ENCODE measurements at regions not wholly inside any gene's neighbourhood (a gene's known extent, or its start where the extent isn't known, plus 50 kb on each side); places are given as distances from the start of the nearest gene placed in this dataset.

GRCh38 chr2:114056294-114057143 is 166.6 kb downstream of the ACTR3 start:
- intact Hi-C loops (cut with DNase I; ENCODE audit: low total_unique reads) = no loop called here
- no peak for DNase-seq (ENCODE audit: low spot score in 2 of 2)
- WGBS, 2 donors = 82 to 85% methylated on average over 6 of the region's 6 CpGs
- TF ChIP-seq, protein P1, sequence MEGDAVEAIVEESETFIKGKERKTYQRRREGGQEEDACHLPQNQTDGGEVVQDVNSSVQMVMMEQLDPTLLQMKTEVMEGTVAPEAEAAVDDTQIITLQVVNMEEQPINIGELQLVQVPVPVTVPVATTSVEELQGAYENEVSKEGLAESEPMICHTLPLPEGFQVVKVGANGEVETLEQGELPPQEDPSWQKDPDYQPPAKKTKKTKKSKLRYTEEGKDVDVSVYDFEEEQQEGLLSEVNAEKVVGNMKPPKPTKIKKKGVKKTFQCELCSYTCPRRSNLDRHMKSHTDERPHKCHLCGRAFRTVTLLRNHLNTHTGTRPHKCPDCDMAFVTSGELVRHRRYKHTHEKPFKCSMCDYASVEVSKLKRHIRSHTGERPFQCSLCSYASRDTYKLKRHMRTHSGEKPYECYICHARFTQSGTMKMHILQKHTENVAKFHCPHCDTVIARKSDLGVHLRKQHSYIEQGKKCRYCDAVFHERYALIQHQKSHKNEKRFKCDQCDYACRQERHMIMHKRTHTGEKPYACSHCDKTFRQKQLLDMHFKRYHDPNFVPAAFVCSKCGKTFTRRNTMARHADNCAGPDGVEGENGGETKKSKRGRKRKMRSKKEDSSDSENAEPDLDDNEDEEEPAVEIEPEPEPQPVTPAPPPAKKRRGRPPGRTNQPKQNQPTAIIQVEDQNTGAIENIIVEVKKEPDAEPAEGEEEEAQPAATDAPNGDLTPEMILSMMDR (IDR thresholded peaks at IDR 0.05) = no peak
- TF ChIP-seq POLR2A (IDR thresholded peaks at IDR 0.05) = no peak
- H3K4me3 ChIP-seq (ENCODE audit: low read depth, poor library complexity, severe bottlenecking) = no peak overlapping the region

DNA sequence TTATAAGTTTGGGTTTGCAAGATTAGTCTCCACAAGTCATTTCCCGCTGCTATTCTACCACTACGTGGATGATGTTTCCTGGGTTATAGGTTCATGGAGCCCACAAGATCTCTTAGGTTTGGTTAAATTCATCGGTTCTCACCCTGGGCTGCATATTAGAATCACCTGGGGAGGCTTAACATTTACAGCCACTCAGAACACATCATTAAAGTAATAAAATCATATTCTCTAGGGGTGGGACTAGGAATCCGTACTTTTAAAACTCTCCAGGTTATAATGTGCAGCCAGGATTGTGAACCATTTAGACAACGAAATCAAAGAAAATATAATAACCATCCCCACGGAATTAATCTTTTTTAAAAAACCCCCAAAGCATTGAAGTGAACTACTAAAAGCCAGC is 167.7 kb downstream of the ACTR3 start:
- WGBS, 2 donors = 82 to 84% methylated on average over 6 of the region's 6 CpGs
- TF ChIP-seq, protein P1 (IDR thresholded peaks at IDR 0.05) = no peak

GRCh38 chr2:114061566-114062098 is 171.7 kb downstream of the ACTR3 start:
- H3K4me3 ChIP-seq (ENCODE audit: low read depth, poor library complexity, severe bottlenecking) = no peak overlapping the region
- TF ChIP-seq, protein P1 (IDR thresholded peaks at IDR 0.05) = no peak
- no peak for TF ChIP-seq POLR2A (IDR thresholded peaks at IDR 0.05)
- intact Hi-C loops (cut with DNase I; ENCODE audit: low total_unique reads) = no loop called here
- no peak for DNase-seq (ENCODE audit: low spot score in 2 of 2)
- WGBS, 2 donors = 85 to 93% methylated on average over 5 of the region's 5 CpGs

More for the DNA sequence above, 167.7 kb downstream of the ACTR3 start:
- H3K4me3 ChIP-seq (ENCODE audit: low read depth, poor library complexity, severe bottlenecking) = no peak overlapping the region
- DNase-seq (ENCODE audit: low spot score in 2 of 2) = no peak
- intact Hi-C loops (cut with DNase I; ENCODE audit: low total_unique reads) = no loop called here

GRCh38 chr2:114063346-114063745 is 173.5 kb downstream of the ACTR3 start:
- TF ChIP-seq, protein P1 (IDR thresholded peaks at IDR 0.05) = no peak
- no peak for TF ChIP-seq POLR2A (IDR thresholded peaks at IDR 0.05)
- intact Hi-C loops (cut with DNase I; ENCODE audit: low total_unique reads) = no loop called here
- no peak for DNase-seq (ENCODE audit: low spot score in 2 of 2)
- H3K4me3 ChIP-seq (ENCODE audit: low read depth, poor library complexity, severe bottlenecking) = no peak overlapping the region
- WGBS, 2 donors = 81 to 85% methylated on average over 4 of the region's 4 CpGs

DNA sequence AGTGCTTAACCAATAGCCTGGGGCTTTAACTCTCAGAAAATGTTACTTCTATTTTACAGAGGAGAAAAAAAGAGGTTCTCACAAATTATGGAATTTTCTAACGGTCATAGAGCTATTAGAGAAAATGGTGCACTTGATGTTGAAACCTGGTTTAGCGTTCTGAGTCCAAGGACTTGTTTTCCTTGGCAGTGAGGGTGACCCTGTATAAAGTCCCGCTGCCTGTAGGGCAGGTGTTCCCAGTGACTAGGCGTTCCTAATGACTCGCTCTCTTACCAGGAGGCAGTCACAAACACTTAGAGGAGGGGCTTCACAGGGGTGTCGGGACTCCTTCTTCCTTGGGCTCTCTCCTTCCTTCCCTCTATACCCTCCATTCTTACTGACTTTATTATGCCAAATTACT is 175.8 kb downstream of the ACTR3 start:
- DNase-seq (ENCODE audit: low spot score in 2 of 2) = no peak
- WGBS, 2 donors = 60 to 63% methylated on average over 6 of the region's 6 CpGs
- intact Hi-C loops (cut with DNase I; ENCODE audit: low total_unique reads) = no loop called here
- no peak for TF ChIP-seq POLR2A (IDR thresholded peaks at IDR 0.05)
- H3K4me3 ChIP-seq (ENCODE audit: low read depth, poor library complexity, severe bottlenecking) = no peak overlapping the region

DNA sequence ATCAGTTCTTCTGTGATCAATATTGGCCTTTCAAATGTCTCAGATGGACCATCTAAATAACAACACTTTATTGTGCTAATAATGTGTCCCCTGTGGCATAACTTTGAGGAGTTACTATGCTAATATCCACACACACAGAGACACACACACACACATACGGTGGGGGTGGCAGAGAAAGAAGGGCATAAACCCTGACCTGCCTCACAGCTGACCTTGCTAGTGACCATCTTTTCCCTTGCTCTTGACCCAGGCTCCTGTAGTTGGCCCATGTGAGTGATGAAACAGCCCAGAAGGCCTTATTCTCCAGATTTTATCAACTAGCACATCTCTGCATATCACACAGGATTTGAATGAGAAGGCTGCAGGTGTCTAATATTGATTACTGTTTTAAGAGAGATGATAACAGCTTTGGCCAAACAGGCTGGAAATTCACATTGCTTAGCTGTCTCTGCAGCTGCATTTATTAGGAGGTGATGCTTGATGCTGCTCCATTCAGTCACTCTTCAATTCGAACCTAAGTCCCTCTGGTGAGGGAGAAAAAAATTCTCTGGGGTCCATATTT is 176.4 kb downstream of the ACTR3 start:
- no peak overlapping the region for H3K4me3 ChIP-seq (ENCODE audit: low read depth, poor library complexity, severe bottlenecking)
- TF ChIP-seq, protein P1 (IDR thresholded peaks at IDR 0.05) = no peak
- no peak for TF ChIP-seq POLR2A (IDR thresholded peaks at IDR 0.05)
- intact Hi-C loops (cut with DNase I; ENCODE audit: low total_unique reads) = no loop called here
- 30 to 48% methylated on average over 2 of the region's 2 CpGs for WGBS, 2 donors
- no peak for DNase-seq (ENCODE audit: low spot score in 2 of 2)

Data from lower leg skin (tissue), 4 donors.